HG03378 (cell line): ENCODE measurements at regions not wholly inside any gene's neighbourhood (a gene's known extent, or its start where the extent isn't known, plus 50 kb on each side); places are given as distances from the start of the nearest gene placed in this dataset.

Source experiments
- ATAC-seq: cut with Tn5 transposase; IDR thresholded peaks from one replicate; pipeline ENCODE4 v1.9.1; 2021; ENCODE audit warnings: mild to moderate bottlenecking, moderate library complexity; ENCODE audit not compliant: unreplicated experiment

DNA sequence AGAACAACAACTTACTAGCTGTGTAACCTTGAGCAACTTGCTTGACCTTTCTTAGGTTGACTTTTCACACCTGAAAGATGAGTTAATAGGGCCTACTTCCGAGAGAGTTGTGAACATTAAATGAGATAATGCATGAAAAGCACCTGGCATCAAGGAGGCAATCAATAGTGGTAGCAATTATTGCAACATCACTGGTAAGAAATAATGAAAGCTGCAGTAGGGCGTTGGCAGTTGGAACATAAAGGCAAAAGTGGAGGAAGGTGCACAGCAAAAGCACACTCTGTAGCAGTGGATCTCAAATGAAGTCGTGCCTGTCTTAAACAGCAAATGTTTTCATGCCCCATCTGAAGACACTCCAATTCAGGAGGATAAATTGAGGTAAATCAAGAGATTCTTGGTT lies 178.9 kb upstream of the VRK2 start:
- ATAC-seq: no peak

DNA sequence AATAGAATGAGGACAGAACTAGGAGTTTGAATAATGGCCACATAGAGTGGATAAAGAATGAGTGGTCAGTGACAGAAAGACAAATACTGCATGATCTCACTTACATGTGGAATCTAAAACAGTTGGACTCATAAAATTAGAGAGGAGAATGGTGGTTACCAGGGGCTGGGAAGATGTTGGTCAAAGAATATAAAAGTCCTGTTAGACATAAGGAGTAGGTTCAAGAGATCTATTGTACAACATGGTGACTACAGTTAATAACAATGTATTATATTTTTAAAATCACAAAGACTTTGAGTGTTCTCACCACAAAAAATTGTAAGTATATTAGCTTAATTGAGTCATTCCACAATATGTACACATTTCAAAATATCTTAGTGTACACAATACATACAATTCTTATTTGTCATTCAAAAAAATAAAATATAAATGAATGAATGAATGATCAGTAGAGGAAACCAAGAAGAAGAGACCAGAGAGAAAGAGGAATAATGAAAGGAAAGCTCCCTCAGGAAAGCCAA lies 177.9 kb upstream of the VRK2 start:
- no peak for ATAC-seq

DNA sequence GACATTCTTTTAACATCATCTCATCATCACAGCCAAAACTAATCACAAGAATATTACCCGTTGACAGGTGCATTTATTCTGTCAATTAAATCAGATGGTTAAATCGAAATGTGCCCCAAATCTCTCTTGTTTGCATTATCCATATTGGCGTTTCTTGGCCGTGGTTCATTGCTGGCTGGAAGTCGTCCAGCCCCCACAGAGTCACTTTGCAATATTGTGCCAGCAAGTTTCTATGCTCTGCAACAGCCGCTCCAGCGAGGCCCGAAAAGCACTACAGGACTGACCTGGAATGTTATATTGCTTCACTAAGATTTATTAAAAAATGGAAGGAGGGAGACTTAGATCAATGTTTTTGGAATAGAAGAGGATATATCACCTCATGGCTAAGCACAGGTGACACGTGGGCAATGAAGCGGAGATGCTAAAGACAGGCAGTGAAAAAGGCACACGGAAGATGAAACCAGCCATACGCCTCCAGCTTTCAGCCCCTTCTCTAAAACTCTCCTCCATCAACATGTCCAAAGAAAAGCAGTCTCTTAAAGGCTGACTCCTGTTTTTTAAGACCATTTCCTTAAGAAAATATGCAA lies 176.8 kb upstream of the VRK2 start:
- no peak for ATAC-seq

DNA sequence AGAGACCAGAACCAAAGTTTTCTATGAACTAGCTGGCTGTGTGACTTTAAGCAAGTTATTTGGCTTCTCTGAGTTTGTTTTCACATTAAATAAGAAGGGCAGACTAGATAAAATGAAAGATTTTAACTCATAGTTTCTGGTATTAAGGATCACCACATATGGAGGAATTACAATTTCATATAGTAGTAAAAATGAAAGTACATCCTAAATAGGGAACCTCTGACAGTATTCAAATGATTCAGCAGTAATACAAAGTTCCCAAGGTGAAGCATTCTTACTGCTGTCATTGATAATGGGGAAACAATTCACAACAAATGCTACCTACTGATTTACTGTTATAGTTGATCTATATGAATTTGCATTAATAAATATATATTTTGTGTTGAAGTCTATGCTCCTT lies 170.3 kb upstream of the VRK2 start:
- ATAC-seq: peak; percentile 89

- no peak for ATAC-seq
Observed at GRCh38 chr2:57877811-57878170, 168.8 kb upstream of the VRK2 start.

DNA sequence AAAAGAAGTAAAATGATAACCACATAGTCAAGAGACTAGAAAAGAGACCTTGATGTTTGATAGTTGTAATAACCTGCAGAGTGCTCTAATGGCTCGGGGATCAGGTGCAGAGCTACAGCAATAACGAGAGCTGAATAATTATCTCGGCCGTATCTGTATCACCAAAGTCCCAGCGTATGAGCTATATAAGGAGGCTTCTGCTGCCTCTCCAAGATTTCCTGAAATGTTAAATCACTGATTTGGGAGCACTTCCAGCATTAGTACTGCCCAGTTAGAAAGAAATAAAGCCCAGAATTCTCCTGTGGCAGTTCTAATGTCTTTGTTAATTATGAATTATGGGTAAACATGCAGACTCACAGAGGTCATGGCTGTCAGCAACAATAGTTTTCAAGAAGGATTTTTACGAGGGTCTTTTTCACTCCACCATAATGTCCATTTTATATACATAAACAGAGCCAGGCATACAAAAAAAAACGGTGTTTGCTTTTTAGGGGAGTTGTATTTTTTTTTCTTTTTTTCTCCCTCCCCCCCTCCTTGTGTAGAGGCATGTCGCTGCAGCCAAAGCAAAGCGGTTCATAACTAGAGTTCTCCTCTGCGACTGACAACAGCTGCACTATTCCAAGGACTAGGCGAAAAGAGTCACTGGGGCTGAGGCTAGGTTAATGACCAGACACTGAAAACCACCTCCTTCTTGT lies 168.3 kb upstream of the VRK2 start:
- ATAC-seq: no peak

DNA sequence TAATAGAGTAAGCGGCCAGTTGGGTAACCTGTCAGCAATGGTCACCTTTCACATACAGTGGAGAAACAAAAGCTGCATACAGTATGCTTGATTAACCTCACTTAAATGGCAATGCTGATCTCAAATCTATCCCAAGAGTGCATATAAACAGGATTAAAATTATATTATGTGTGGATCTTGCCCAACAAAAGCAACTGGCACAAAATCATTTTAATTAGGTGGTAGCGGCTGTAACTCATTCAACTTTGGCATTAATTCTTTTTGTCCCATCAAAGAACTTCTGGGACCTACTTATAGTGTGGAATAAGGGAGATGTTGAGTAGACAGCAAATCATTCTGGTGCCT lies 167.8 kb upstream of the VRK2 start:
- no peak for ATAC-seq

GRCh38 chr2:57880446-57880845 lies 166.2 kb upstream of the VRK2 start:
- ATAC-seq: no peak

GRCh38 chr2:57880967-57881366 lies 165.6 kb upstream of the VRK2 start:
- no peak for ATAC-seq

DNA sequence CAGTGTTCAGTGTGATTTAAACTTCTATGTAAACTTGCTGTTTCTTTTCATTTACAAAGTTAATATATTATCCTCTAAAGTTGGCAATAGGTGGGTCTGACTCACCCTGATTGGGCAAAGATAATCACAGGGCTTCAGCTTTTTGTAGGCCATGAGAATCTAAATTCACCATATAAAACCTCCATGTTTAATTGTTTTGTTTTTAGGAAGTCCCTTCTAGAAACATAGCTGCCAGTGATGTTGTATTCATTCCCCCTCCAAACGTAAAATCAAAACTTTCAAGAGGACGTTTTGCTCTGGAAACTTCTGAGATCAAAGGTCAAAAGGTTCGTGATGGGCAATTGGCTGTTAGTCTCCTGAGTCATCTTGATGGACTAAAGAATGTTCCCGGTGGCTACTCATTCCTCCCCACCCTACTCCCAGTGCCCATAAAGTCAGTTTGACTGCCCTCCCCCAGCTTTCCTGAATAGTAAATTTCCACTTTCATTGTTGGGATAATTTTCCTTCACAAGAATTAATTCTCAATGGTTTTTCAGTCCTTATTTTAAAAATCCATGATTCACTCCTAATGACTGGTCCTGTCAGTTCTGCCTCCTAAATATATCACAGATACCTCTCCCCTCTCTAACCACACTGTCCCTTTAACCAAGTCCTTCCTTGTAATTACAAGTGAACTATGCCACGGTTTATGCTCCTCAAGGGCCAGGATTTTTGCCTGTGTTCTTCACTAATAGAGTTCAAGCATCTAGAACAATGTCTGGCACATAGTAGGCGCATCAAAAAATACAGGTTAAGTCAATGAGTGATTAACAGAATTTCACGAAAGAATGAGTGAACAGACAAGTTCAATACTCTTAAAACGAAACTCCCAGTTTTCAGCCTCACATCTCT lies 164.4 kb upstream of the VRK2 start:
- ATAC-seq: no peak

DNA sequence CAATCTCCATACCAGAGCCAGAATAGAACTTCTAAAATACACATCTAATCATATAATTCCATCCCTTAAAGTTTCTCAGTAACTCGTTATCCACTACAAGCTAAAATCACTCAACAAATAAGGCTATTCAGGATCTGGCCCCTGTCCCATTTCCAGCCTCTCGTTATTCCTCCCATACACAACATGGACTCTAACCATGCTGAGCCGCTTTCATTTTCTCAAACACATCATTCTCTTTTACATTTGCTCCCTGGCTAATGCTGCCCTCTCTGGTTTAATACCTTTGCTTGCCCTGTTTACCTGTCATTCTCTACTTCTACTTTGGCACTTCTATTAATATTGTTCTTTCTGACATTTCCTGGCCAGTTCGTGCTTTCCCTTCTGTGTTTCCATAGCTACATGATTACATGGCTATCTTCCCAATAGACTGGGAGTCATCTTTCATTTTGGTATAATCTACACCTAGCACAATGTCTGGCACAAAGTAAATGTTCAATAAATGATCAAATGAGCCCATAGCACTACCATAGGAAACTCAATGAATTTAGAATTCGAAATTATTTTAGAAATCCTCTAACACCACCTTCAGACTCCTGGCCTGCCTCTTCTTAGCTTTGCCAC lies 163.6 kb upstream of the VRK2 start:
- no peak for ATAC-seq

GRCh38 chr2:57884281-57884680 lies 162.3 kb upstream of the VRK2 start:
- no peak for ATAC-seq

GRCh38 chr2:57885742-57886141 lies 160.9 kb upstream of the VRK2 start:
- no peak for ATAC-seq

GRCh38 chr2:57886161-57886786 lies 160.3 kb upstream of the VRK2 start:
- no peak for ATAC-seq

- ATAC-seq: no peak
Observed at GRCh38 chr2:57888463-57888862, 158.1 kb upstream of the VRK2 start.

DNA sequence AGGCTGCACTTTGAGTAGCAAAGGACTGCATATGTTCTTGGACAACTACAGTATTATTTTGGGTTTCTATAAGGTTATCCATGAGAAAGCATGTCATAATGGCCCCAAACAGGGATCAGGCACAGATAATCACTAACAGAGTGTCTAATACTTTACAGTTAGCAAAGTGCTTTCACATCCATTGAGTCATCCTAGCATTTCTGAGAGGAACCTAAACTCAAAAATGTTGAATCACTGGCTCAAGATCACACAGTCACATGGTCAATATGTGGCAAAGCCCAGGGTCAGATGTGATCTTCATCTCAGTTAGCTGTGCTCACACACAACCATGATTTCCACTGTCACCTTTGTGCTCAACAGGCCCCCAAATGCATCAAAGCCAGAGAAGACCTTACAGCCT lies 156.1 kb upstream of the VRK2 start:
- ATAC-seq: peak; percentile 54

- no peak for ATAC-seq
Observed at GRCh38 chr2:57891086-57891712, 155.4 kb upstream of the VRK2 start.

GRCh38 chr2:57892920-57893319 lies 153.7 kb upstream of the VRK2 start:
- peak; percentile 84 for ATAC-seq

- no peak for ATAC-seq
Observed at GRCh38 chr2:57893347-57893746, 153.3 kb upstream of the VRK2 start.

- no peak for ATAC-seq
Observed at GRCh38 chr2:57893786-57894185, 152.8 kb upstream of the VRK2 start.

DNA sequence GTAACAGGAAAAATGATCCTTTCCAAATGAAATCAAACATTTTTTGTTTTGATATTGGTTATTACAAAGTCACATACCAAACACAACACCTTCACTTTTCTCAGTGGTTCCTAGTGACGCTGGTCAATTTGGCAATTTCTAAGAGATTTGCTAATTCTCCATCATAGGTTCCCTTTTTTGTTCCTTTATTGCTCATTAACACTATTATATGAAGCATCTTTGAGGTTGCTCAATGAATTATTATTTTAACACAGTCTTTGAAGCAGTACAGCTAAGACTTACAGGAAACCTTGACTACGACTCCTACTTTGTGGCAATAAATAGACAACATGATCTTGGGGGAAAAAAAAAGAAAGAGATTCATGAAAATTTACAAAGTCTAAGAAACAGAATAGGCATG lies 152.2 kb upstream of the VRK2 start:
- ATAC-seq: no peak
